Neural cell (in vitro differentiated cells): ENCODE measurements at regions not wholly inside any gene's neighbourhood (a gene's known extent, or its start where the extent isn't known, plus 50 kb on each side); places are given as distances from the start of the nearest gene placed in this dataset.
"Not testable (repeated sequence)": the region's sequence is repeated elsewhere in the genome, so short reads cannot be mapped to it uniquely, and the experiment has no call there.

Experiments
- H2AFZ ChIP-seq: fragments of 200-600, 300-800 bp; sonication (generic), shearing (Covaris generic); 2 replicates; pipeline ENCODE4 v1.6.0; 2014; ENCODE audit warnings: low read depth, mild to moderate bottlenecking, antibody characterized with exemption, low read length, moderate library complexity
- H3F3A ChIP-seq: fragments of 200-600 bp; shearing (Covaris generic); 2 replicates; pipeline ENCODE4 v1.6.1; 2016; ENCODE audit warnings: mild to moderate bottlenecking, moderate library complexity, mixed read lengths, antibody characterized with exemption, low read length; ENCODE audit not compliant: insufficient read depth, poor library complexity, severe bottlenecking
- H3K27ac ChIP-seq: fragments of 200-600, 300-800 bp; sonication (generic), shearing (Covaris generic); 2 replicates; pipeline ENCODE4 v1.5.1; 2014; ENCODE audit warnings: mild to moderate bottlenecking, low read length, moderate library complexity
- H3K27me3 ChIP-seq: fragments of 300-800, 200-600 bp; sonication (generic), shearing (Covaris generic); 2 replicates; pipeline ENCODE4 v1.6.0; 2014; ENCODE audit warnings: mild to moderate bottlenecking, low read depth, low read length, moderate library complexity; ENCODE audit not compliant: insufficient read depth
- H3K36me3 ChIP-seq: fragments of 300-800, 200-600 bp; sonication (generic), shearing (Covaris generic); 2 replicates; pipeline ENCODE4 v1.5.1; 2014; ENCODE audit warnings: mild to moderate bottlenecking, antibody characterized with exemption, low read length, moderate library complexity; ENCODE audit not compliant: insufficient read depth
- H3K4me2 ChIP-seq: fragments of 300-800, 200-600 bp; sonication (generic), shearing (Covaris generic); 2 replicates; pipeline ENCODE4 v1.6.0; 2014; ENCODE audit warnings: mild to moderate bottlenecking, low read length
- H3K4me3 ChIP-seq: fragments of 300-800, 200-600 bp; sonication (generic), shearing (Covaris generic); 2 replicates; pipeline ENCODE4 v1.5.1; 2014; ENCODE audit warnings: mild to moderate bottlenecking, low read length, moderate library complexity
- H3K79me2 ChIP-seq: fragments of 200-600 bp; shearing (Covaris generic); replicated peaks from 2 replicates; pipeline ENCODE4 v1.6.0; 2014; ENCODE audit warnings: mild to moderate bottlenecking, low read length, moderate library complexity; ENCODE audit not compliant: insufficient read depth
- H3K9ac ChIP-seq: fragments of 300-800, 200-600 bp; sonication (generic), shearing (Covaris generic); 2 replicates; pipeline ENCODE4 v1.6.1; 2016; ENCODE audit warnings: mild to moderate bottlenecking, low read length, mixed read lengths
- H3K9me2 ChIP-seq: fragments of 200-600 bp; shearing (Covaris generic); 2 replicates; pipeline ENCODE4 v1.6.1; 2016; ENCODE audit warnings: mild to moderate bottlenecking, low read length, mixed read lengths; ENCODE audit not compliant: insufficient read depth
- H3K9me3 ChIP-seq: fragments of 200-600, 300-800 bp; sonication (generic), shearing (Covaris generic); 2 replicates; pipeline ENCODE4 v1.6.1; 2016; ENCODE audit warnings: mild to moderate bottlenecking, mixed run types, low read length, moderate library complexity, mixed read lengths
- H4K20me1 ChIP-seq: fragments of 200-600 bp; shearing (Covaris generic); 2 replicates; pipeline ENCODE4 v1.6.1; 2016; ENCODE audit warnings: mild to moderate bottlenecking, mixed run types; ENCODE audit not compliant: insufficient read depth
- EP300 ChIP-seq: fragments of 450-650 bp; conservative IDR thresholded peaks from 2 replicates; pipeline ENCODE4 v1.6.1; 2014; ENCODE audit warnings: antibody characterized with exemption, mild to moderate bottlenecking, moderate library complexity; ENCODE audit not compliant: poor library complexity, severe bottlenecking
- MXI1 ChIP-seq: fragments of 450-650 bp; conservative IDR thresholded peaks from 2 replicates; pipeline ENCODE4 v1.6.1; 2014; ENCODE audit warnings: antibody characterized with exemption, mild to moderate bottlenecking; ENCODE audit not compliant: poor library complexity, severe bottlenecking
- POLR2AphosphoS5 ChIP-seq: IDR thresholded peaks from 2 replicates; pipeline ENCODE4 v1.6.1; 2012
- SMC3 ChIP-seq: fragments of 450-650 bp; conservative IDR thresholded peaks from 2 replicates; pipeline ENCODE4 v1.6.1; 2014; ENCODE audit warnings: antibody characterized with exemption, mild to moderate bottlenecking, moderate library complexity; ENCODE audit not compliant: poor library complexity
- TAF1 ChIP-seq: IDR thresholded peaks from 2 replicates; pipeline ENCODE4 v1.6.1; 2012; ENCODE audit warnings: low read depth

DNA sequence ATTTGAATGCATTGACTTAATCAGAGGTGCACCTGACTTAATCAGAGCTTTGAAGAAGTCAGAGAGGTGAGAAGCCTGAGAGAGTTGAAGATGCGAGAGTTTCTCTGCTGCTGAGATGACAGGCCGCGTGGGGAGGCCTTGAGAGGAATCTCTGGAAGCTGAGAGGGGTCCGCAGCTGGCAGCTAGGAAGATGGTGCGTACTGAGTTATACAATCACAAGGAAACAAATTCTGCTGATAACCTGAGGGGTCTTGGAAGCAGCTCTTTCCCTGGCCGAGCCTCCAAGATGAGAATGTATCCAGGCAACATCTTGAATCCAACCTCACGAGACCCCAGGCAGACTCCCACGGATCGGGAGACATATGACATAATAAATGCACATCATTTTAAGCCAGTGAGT, 91.7 kb downstream of the SPATA31A6 start:
- Histone ChIP-seq H3K4me3 (no peak overlapping the region), H3K79me2 (no peaks in the 10 kb centered on the region), H3K4me2 (no peak overlapping the region), H3K27me3 (no peaks in the 10 kb centered on the region), H3K9me2 (no peaks in the 10 kb centered on the region), H3K36me3 (no peaks in the 10 kb centered on the region), H2AFZ (no peak overlapping the region), H3K9me3 (no peaks in the 10 kb centered on the region), H3K9ac (no peak overlapping the region), H4K20me1 (no peaks in the 10 kb centered on the region), H3F3A (no peaks in the 10 kb centered on the region), H3K27ac (no peak overlapping the region)
- TF ChIP-seq EP300: no peak
- TF ChIP-seq TAF1: no peak
- TF ChIP-seq MXI1: no peak
- TF ChIP-seq POLR2AphosphoS5: no peak
- no peak for TF ChIP-seq SMC3

- not testable (repeated sequence) for H3K36me3 ChIP-seq, H3K9ac ChIP-seq, H3F3A ChIP-seq, H4K20me1 ChIP-seq, H3K4me2 ChIP-seq, H3K9me2 ChIP-seq, H2AFZ ChIP-seq, H3K27ac ChIP-seq, H3K9me3 ChIP-seq, H3K27me3 ChIP-seq, H3K79me2 ChIP-seq, H3K4me3 ChIP-seq
These were observed 99.2 kb downstream of the SPATA31A6 start for GRCh38 chr9:42282531-42283178.

- H3K9ac ChIP-seq, H3K27me3 ChIP-seq, H3K4me3 ChIP-seq, H3K27ac ChIP-seq, H3K9me2 ChIP-seq, H3K9me3 ChIP-seq, H3K36me3 ChIP-seq, H3K79me2 ChIP-seq, H4K20me1 ChIP-seq, H3F3A ChIP-seq, H3K4me2 ChIP-seq, H2AFZ ChIP-seq: not testable (repeated sequence)
These were observed 99.7 kb downstream of the SPATA31A6 start for GRCh38 chr9:42283179-42283543.

GRCh38 chr9:42286145-42286845, 102.8 kb downstream of the SPATA31A6 start:
- H3K79me2 ChIP-seq, H3K27me3 ChIP-seq, H3K36me3 ChIP-seq, H4K20me1 ChIP-seq, H3K9me3 ChIP-seq, H3K27ac ChIP-seq, H3K4me2 ChIP-seq, H3K4me3 ChIP-seq, H2AFZ ChIP-seq, H3F3A ChIP-seq, H3K9me2 ChIP-seq, H3K9ac ChIP-seq: not testable (repeated sequence)

DNA sequence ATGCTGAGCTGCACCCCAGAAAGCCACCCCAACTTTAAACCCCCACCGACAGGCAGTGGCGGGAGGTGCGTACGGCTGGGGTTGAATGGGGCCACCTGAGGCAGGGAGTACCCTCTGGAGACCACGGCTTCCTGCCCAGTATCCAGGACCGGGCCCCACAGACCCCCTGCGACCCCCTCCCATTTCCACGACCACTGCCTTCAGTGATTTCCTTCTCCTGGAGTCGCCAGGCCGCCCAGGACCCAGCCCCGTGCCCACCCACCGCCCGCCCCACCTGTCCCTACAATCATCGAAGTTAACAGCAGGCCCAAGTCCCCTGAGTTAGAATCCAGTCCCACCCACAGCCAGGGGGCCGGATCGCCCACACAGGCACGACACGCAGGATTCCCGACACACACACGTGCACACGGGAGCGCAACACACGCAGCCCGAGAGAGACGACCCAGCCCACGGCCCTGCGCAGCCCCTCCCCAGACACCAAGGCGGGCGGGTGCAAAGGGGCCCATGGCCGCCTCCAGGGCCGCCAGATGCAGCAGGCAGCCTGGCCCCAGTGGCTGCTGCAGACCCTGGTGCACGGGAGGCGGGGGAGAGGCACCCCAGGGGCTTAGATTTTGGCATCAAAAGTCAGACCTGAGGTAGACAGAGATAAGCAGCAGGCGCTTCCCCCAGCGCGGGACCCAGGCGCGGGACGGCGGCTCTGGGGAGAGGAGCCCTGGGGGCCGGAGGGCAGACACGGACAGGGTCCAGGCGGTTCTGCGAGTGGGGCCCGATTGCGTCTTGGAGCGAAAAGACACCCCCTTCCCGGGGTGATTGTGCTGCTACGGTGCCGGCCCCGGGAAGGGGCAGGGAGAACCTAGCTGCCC, 104.8 kb downstream of the SPATA31A6 start:
- H3F3A ChIP-seq, H4K20me1 ChIP-seq, H3K9me2 ChIP-seq, H3K36me3 ChIP-seq, H2AFZ ChIP-seq, H3K27me3 ChIP-seq, H3K4me2 ChIP-seq, H3K9ac ChIP-seq, H3K27ac ChIP-seq, H3K79me2 ChIP-seq, H3K4me3 ChIP-seq, H3K9me3 ChIP-seq: not testable (repeated sequence)

- not testable (repeated sequence) for H3K27me3 ChIP-seq, H3K27ac ChIP-seq, H3F3A ChIP-seq, H3K9me3 ChIP-seq, H3K9ac ChIP-seq, H3K4me3 ChIP-seq, H2AFZ ChIP-seq, H3K79me2 ChIP-seq, H3K4me2 ChIP-seq, H3K9me2 ChIP-seq, H4K20me1 ChIP-seq, H3K36me3 ChIP-seq
These were observed 105.4 kb downstream of the SPATA31A6 start for GRCh38 chr9:42288865-42289229.

DNA sequence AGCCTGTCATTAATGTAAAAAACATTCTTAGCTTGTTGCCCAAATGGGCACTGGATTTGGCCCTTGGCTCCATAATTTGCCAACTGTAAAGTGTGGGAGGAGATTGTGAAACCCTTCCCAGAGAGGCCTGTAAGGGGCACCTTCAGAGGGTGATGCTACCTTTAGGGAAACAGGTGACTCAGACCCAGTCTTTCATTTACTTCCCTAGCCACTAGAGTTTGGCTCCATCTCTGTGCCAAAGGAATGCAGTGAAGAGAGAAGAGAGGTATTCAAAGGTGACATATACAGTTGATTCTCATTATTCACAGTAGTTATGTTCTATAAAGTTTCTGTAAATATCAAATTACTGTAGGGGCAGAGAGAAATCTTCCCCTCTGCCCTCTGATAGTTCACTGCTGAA, 116.7 kb downstream of the SPATA31A6 start:
- H3K4me2 ChIP-seq, H3K27me3 ChIP-seq, H3F3A ChIP-seq, H3K9ac ChIP-seq, H3K9me2 ChIP-seq, H3K9me3 ChIP-seq, H4K20me1 ChIP-seq, H3K79me2 ChIP-seq, H3K27ac ChIP-seq, H2AFZ ChIP-seq, H3K36me3 ChIP-seq, H3K4me3 ChIP-seq: not testable (repeated sequence)
